GM23338 (cell line): ENCODE measurements at regions not wholly inside any gene's neighbourhood (a gene's known extent, or its start where the extent isn't known, plus 50 kb on each side); places are given as distances from the start of the nearest gene placed in this dataset.
"Not testable (repeated sequence)": the region's sequence is repeated elsewhere in the genome, so short reads cannot be mapped to it uniquely, and the experiment has no call there.

Experiments used
- ATAC-seq: fragments of 200-7000 bp; cut with Tn5 transposase; 3 replicates; pipeline ENCODE4 v1.9.1; 2020
- DNase-seq: peaks from one replicate; pipeline ENCODE4 v3.0.0-alpha.2; 2015; ENCODE audit warnings: low spot score
- H2AFZ ChIP-seq: fragments of 200-600 bp; sonication (generic); 2 replicates; pipeline ENCODE4 v1.8.0; 2016; ENCODE audit warnings: antibody characterized with exemption, mild to moderate bottlenecking, moderate library complexity
- H3F3A ChIP-seq: fragments of 200-600 bp; sonication (generic); replicated peaks from 2 replicates; pipeline ENCODE4 v1.8.0; 2017; ENCODE audit warnings: antibody characterized with exemption, mixed run types, low read depth
- H3K27ac ChIP-seq: fragments of 200-600 bp; sonication (generic); 2 replicates; pipeline ENCODE4 v1.6.1; 2016; ENCODE audit warnings: low read depth
- H3K27me3 ChIP-seq: fragments of 200-600 bp; sonication (generic); 2 replicates; pipeline ENCODE4 v1.8.0; 2016; ENCODE audit warnings: mild to moderate bottlenecking, mixed run types, moderate library complexity; ENCODE audit not compliant: insufficient read depth
- H3K36me3 ChIP-seq: fragments of 200-600 bp; sonication (generic); 2 replicates; pipeline ENCODE4 v1.8.0; 2016; ENCODE audit warnings: mild to moderate bottlenecking; ENCODE audit not compliant: insufficient read depth
- H3K4me1 ChIP-seq: fragments of 200-600 bp; sonication (generic); 2 replicates; pipeline ENCODE4 v1.8.0; 2016; ENCODE audit warnings: mild to moderate bottlenecking, moderate library complexity; ENCODE audit not compliant: insufficient read depth
- H3K4me2 ChIP-seq: fragments of 200-600 bp; sonication (generic); 2 replicates; pipeline ENCODE4 v1.7.1; 2017; ENCODE audit warnings: mixed run types
- H3K4me3 ChIP-seq: fragments of 200-600 bp; sonication (generic); 2 replicates; pipeline ENCODE4 v1.6.1; 2016; ENCODE audit warnings: mixed run types
- H3K79me2 ChIP-seq: fragments of 200-600 bp; sonication (generic); replicated peaks from 2 replicates; pipeline ENCODE4 v1.8.0; 2017; ENCODE audit warnings: mild to moderate bottlenecking; ENCODE audit not compliant: insufficient read depth
- H3K9me2 ChIP-seq: fragments of 200-600 bp; sonication (generic); 2 replicates; pipeline ENCODE4 v1.8.0; 2017; ENCODE audit not compliant: insufficient read depth
- H4K20me1 ChIP-seq: fragments of 200-600 bp; sonication (generic); replicated peaks from 2 replicates; pipeline ENCODE4 v1.8.0; 2017; ENCODE audit warnings: mild to moderate bottlenecking; ENCODE audit not compliant: insufficient read depth
- H3K27ac Mint-ChIP-seq: 2 replicates; pipeline ENCODE4 v1.8.0; 2020; ENCODE audit warnings: inconsistent platforms, mild to moderate bottlenecking, moderate library complexity, mixed read lengths
- H3K27me3 Mint-ChIP-seq: 3 replicates; pipeline ENCODE4 v1.8.0; 2022; ENCODE audit warnings: low read depth, mild to moderate bottlenecking, moderate library complexity, mixed read lengths, inconsistent platforms; ENCODE audit not compliant: insufficient read depth, poor library complexity
- H3K36me3 Mint-ChIP-seq: 3 replicates; pipeline ENCODE4 v1.8.0; 2021; ENCODE audit warnings: low read depth, mild to moderate bottlenecking, inconsistent platforms, moderate library complexity, mixed read lengths
- H3K4me1 Mint-ChIP-seq: 3 replicates; pipeline ENCODE4 v1.8.0; 2020; ENCODE audit warnings: mild to moderate bottlenecking, inconsistent platforms, mixed read lengths
- H3K4me3 Mint-ChIP-seq: 3 replicates; pipeline ENCODE4 v1.8.0; 2021; ENCODE audit warnings: moderate library complexity, mild to moderate bottlenecking, inconsistent platforms, mixed read lengths
- H3K9me3 Mint-ChIP-seq: 3 replicates; pipeline ENCODE4 v1.8.0; 2020; ENCODE audit warnings: moderate library complexity, mild to moderate bottlenecking, inconsistent platforms, mixed read lengths
- EZH2 ChIP-seq: fragments of 200-600 bp; sonication (generic); IDR thresholded peaks from one replicate; pipeline ENCODE4 v1.8.0; 2017; ENCODE audit warnings: antibody characterized with exemption, mild to moderate bottlenecking, low read depth; ENCODE audit not compliant: unreplicated experiment
- JUNB ChIP-seq: IDR thresholded peaks from one replicate; pipeline ENCODE4 v1.6.1; 2016; ENCODE audit warnings: antibody characterized with exemption; ENCODE audit not compliant: unreplicated experiment
- ZNF114 ChIP-seq: fragments of 250-450 bp; sonication (Bioruptor Pico); IDR thresholded peaks from 2 replicates; pipeline ENCODE4 v1.5.0; 2020; ENCODE audit warnings: mild to moderate bottlenecking, moderate library complexity
- TF ChIP-seq, protein P1 (sequence below): fragments of 250-450 bp; sonication (Bioruptor Pico); IDR thresholded peaks from 2 replicates; pipeline ENCODE4 v1.5.0; 2020; ENCODE audit warnings: mild to moderate bottlenecking, moderate library complexity
- TF ChIP-seq, protein P2 (sequence below): IDR thresholded peaks from one replicate; pipeline ENCODE4 v1.6.1; 2018; ENCODE audit warnings: antibody characterized with exemption; ENCODE audit not compliant: unreplicated experiment

DNA sequence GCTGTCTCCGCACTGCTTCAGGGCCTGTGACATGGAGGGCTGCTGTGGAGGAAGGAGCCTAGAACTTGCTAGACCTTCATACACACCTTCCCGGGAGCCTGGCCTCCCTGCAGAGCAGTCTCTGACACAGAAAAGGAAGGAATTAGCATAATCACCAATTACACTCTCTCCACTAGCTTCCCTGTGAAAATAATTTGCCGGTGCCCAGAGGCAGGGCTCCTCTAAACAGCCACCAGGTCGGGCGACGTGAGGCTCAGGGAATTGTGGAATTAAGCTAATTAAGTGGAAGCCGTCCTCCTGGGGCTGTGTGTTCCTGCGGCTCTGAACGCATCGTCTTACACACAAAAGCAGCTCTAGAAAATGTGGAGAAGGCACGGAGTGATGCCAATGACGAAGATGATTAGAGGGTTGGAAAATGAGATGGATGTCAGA, 82.6 kb downstream of the NENF start:
- H2AFZ ChIP-seq: peak overlapping the region; percentile 97
- Mint-ChIP-seq H3K9me3 (no peaks in the 10 kb centered on the region), H3K4me1 (peaks cover 15% of the 10 kb centered on the region), H3K27ac (no peak overlapping the region), H3K4me3 (peak overlapping the region; percentile 57; the same call in 2 of the 3 replicates), H3K36me3 (no peaks in the 10 kb centered on the region), H3K27me3 (peaks cover 29% of the 10 kb centered on the region)
- TF ChIP-seq JUNB (no peak), ZNF114 (CRISPR knock-in tag) (no peak), EZH2 (peak; percentile 68)
- TF ChIP-seq, protein P1, sequence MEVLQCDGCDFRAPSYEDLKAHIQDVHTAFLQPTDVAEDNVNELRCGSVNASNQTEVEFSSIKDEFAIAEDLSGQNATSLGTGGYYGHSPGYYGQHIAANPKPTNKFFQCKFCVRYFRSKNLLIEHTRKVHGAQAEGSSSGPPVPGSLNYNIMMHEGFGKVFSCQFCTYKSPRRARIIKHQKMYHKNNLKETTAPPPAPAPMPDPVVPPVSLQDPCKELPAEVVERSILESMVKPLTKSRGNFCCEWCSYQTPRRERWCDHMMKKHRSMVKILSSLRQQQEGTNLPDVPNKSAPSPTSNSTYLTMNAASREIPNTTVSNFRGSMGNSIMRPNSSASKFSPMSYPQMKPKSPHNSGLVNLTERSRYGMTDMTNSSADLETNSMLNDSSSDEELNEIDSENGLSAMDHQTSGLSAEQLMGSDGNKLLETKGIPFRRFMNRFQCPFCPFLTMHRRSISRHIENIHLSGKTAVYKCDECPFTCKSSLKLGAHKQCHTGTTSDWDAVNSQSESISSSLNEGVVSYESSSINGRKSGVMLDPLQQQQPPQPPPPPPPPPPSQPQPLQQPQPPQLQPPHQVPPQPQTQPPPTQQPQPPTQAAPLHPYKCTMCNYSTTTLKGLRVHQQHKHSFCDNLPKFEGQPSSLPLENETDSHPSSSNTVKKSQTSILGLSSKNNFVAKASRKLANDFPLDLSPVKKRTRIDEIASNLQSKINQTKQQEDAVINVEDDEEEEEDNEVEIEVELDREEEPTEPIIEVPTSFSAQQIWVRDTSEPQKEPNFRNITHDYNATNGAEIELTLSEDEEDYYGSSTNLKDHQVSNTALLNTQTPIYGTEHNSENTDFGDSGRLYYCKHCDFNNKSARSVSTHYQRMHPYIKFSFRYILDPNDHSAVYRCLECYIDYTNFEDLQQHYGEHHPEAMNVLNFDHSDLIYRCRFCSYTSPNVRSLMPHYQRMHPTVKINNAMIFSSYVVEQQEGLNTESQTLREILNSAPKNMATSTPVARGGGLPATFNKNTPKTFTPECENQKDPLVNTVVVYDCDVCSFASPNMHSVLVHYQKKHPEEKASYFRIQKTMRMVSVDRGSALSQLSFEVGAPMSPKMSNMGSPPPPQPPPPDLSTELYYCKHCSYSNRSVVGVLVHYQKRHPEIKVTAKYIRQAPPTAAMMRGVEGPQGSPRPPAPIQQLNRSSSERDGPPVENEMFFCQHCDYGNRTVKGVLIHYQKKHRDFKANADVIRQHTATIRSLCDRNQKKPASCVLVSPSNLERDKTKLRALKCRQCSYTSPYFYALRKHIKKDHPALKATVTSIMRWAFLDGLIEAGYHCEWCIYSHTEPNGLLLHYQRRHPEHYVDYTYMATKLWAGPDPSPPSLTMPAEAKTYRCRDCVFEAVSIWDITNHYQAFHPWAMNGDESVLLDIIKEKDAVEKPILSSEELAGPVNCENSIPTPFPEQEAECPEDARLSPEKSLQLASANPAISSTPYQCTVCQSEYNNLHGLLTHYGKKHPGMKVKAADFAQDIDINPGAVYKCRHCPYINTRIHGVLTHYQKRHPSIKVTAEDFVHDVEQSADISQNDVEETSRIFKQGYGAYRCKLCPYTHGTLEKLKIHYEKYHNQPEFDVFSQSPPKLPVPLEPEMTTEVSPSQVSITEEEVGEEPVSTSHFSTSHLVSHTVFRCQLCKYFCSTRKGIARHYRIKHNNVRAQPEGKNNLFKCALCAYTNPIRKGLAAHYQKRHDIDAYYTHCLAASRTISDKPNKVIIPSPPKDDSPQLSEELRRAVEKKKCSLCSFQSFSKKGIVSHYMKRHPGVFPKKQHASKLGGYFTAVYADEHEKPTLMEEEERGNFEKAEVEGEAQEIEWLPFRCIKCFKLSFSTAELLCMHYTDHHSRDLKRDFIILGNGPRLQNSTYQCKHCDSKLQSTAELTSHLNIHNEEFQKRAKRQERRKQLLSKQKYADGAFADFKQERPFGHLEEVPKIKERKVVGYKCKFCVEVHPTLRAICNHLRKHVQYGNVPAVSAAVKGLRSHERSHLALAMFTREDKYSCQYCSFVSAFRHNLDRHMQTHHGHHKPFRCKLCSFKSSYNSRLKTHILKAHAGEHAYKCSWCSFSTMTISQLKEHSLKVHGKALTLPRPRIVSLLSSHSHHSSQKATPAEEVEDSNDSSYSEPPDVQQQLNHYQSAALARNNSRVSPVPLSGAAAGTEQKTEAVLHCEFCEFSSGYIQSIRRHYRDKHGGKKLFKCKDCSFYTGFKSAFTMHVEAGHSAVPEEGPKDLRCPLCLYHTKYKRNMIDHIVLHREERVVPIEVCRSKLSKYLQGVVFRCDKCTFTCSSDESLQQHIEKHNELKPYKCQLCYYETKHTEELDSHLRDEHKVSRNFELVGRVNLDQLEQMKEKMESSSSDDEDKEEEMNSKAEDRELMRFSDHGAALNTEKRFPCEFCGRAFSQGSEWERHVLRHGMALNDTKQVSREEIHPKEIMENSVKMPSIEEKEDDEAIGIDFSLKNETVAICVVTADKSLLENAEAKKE: no peak
- TF ChIP-seq, protein P2, sequence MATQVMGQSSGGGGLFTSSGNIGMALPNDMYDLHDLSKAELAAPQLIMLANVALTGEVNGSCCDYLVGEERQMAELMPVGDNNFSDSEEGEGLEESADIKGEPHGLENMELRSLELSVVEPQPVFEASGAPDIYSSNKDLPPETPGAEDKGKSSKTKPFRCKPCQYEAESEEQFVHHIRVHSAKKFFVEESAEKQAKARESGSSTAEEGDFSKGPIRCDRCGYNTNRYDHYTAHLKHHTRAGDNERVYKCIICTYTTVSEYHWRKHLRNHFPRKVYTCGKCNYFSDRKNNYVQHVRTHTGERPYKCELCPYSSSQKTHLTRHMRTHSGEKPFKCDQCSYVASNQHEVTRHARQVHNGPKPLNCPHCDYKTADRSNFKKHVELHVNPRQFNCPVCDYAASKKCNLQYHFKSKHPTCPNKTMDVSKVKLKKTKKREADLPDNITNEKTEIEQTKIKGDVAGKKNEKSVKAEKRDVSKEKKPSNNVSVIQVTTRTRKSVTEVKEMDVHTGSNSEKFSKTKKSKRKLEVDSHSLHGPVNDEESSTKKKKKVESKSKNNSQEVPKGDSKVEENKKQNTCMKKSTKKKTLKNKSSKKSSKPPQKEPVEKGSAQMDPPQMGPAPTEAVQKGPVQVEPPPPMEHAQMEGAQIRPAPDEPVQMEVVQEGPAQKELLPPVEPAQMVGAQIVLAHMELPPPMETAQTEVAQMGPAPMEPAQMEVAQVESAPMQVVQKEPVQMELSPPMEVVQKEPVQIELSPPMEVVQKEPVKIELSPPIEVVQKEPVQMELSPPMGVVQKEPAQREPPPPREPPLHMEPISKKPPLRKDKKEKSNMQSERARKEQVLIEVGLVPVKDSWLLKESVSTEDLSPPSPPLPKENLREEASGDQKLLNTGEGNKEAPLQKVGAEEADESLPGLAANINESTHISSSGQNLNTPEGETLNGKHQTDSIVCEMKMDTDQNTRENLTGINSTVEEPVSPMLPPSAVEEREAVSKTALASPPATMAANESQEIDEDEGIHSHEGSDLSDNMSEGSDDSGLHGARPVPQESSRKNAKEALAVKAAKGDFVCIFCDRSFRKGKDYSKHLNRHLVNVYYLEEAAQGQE: no peak
- H3K9me2 ChIP-seq: no peaks in the 10 kb centered on the region
- no peaks in the 10 kb centered on the region for H3K36me3 ChIP-seq
- peak overlapping the region; percentile 84 for H3K4me2 ChIP-seq
- no peaks in the 10 kb centered on the region for H3K79me2 ChIP-seq
- peak overlapping the region; percentile 52 for H3K4me3 ChIP-seq
- no peaks in the 10 kb centered on the region for H4K20me1 ChIP-seq
- peak; percentile 52 for DNase-seq
- peaks cover 4% of the 10 kb centered on the region; the same call in 1 of the 2 replicates for H3K4me1 ChIP-seq
- no peak overlapping the region for H3K27ac ChIP-seq
- 0 out of 2 replicates have a peak, but pooled peaks cover 3% of the 10 kb centered on the region for H3F3A ChIP-seq
- peaks cover 52% of the 10 kb centered on the region for H3K27me3 ChIP-seq
- ATAC-seq: peak; percentile 59

DNA sequence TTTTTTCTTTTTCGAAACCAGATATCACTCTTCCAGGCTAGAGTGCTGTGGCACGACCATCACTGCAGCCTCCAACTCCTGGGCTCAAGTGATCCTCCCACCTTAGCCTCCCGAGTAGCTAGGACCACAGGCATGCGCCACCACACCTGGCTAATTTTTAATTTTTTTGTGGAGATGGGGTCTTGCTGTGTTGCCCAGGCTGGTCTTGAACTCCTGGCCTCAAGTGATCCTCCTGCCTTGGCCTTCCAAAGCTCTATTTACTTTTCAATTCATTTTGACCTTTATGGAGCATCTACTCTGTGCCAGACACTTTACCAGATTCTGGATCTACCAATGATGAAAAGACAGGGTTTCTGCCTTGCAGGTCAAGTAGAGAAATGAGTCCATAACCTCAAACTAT, 83.3 kb downstream of the NENF start:
- not testable (repeated sequence) for H3K36me3 Mint-ChIP-seq, H3K27ac ChIP-seq, H3K79me2 ChIP-seq, H3K4me1 ChIP-seq, H3F3A ChIP-seq, DNase-seq, ATAC-seq, H3K4me3 Mint-ChIP-seq, H2AFZ ChIP-seq, H3K9me3 Mint-ChIP-seq, H3K36me3 ChIP-seq, H3K9me2 ChIP-seq, H3K27ac Mint-ChIP-seq, H4K20me1 ChIP-seq
- Histone ChIP-seq H3K27me3 (peaks cover 52% of the 10 kb centered on the region), H3K4me3 (peak overlapping the region; percentile 52; the same call in 1 of the 2 replicates), H3K4me2 (peak overlapping the region; percentile 84)
- Mint-ChIP-seq H3K4me1 (peaks cover 15% of the 10 kb centered on the region), H3K27me3 (peaks cover 29% of the 10 kb centered on the region)
